ENCODE measurements at regions not wholly inside any gene's neighbourhood (a gene's known extent, or its start where the extent isn't known, plus 50 kb on each side); places are given as distances from the start of the nearest gene placed in this dataset.

GRCh38 chr2:145654156-145654555 lies 1134.2 kb upstream of the ZEB2 start:
- no TSS peak for BruUV-seq (replicated peaks)
- POLR2A ChIA-PET (ENCODE audit: unreplicated experiment), result no interaction called here
- Histone ChIP-seq H3K36me3 (ENCODE audit: low read depth) (no peaks in the 10 kb centered on the region), H3K9me2 (ENCODE audit: insufficient read depth) (0 out of 2 replicates have a peak, but pooled peaks cover 4% of the 10 kb centered on the region), H3K4me1 (replicated peaks; ENCODE audit: insufficient read depth) (no peaks in the 10 kb centered on the region), H3K4me2 (no peak overlapping the region), H3K79me2 (ENCODE audit: low read depth) (no peaks in the 10 kb centered on the region), H3K9me3 (ENCODE audit: insufficient read depth, low read depth) (no peaks in the 10 kb centered on the region), H3K27ac (no peak overlapping the region), H3F3A (ENCODE audit: insufficient read depth, low read depth) (no peaks in the 10 kb centered on the region), H3K27me3 (ENCODE audit: insufficient read depth, low read depth) (no peaks in the 10 kb centered on the region), H2AFZ (no peak overlapping the region), H3K4me3 (no peak overlapping the region), H4K20me1 (ENCODE audit: insufficient read depth) (no peaks in the 10 kb centered on the region)
- CTCF ChIA-PET, result no interaction called here
- DNase-seq, result no peak
- intact Hi-C loops (cut with micrococcal nuclease; ENCODE audit: unreplicated experiment), result no loop called here
- TF ChIP-seq CTCF (conservative IDR thresholded peaks at IDR 0.05) (no peak), EZH2 (IDR thresholded peaks at IDR 0.05; ENCODE audit: low read depth) (no peak)

GRCh38 chr2:145653553-145653952 lies 1133.6 kb upstream of the ZEB2 start:
- Histone ChIP-seq H3K27me3 (ENCODE audit: insufficient read depth, low read depth) (no peaks in the 10 kb centered on the region), H3K4me2 (no peak overlapping the region), H3K79me2 (ENCODE audit: low read depth) (no peaks in the 10 kb centered on the region), H3F3A (ENCODE audit: insufficient read depth, low read depth) (no peaks in the 10 kb centered on the region), H3K4me3 (no peak overlapping the region), H2AFZ (no peak overlapping the region), H3K27ac (no peak overlapping the region), H3K36me3 (ENCODE audit: low read depth) (no peaks in the 10 kb centered on the region), H3K4me1 (replicated peaks; ENCODE audit: insufficient read depth) (no peaks in the 10 kb centered on the region), H3K9me2 (ENCODE audit: insufficient read depth) (0 out of 2 replicates have a peak, but pooled peaks cover 4% of the 10 kb centered on the region), H4K20me1 (ENCODE audit: insufficient read depth) (no peaks in the 10 kb centered on the region), H3K9me3 (ENCODE audit: insufficient read depth, low read depth) (no peaks in the 10 kb centered on the region)
- TF ChIP-seq EZH2 (IDR thresholded peaks at IDR 0.05; ENCODE audit: low read depth), result no peak
- no peak for TF ChIP-seq CTCF (conservative IDR thresholded peaks at IDR 0.05)
- intact Hi-C loops (cut with micrococcal nuclease; ENCODE audit: unreplicated experiment), result no loop called here
- CTCF ChIA-PET, result no interaction called here
- POLR2A ChIA-PET (ENCODE audit: unreplicated experiment), result no interaction called here
- DNase-seq, result no peak
- no TSS peak for BruUV-seq (replicated peaks)

GRCh38 chr2:145652571-145653545 lies 1132.9 kb upstream of the ZEB2 start:
- no TSS peak for BruUV-seq (replicated peaks)
- H2AFZ ChIP-seq, result 0 out of 2 replicates have a peak overlapping the region, but pooled peaks have one; percentile 52
- no peak for DNase-seq
- H3F3A ChIP-seq (ENCODE audit: insufficient read depth, low read depth), result no peaks in the 10 kb centered on the region
- intact Hi-C loops (cut with micrococcal nuclease; ENCODE audit: unreplicated experiment), result no loop called here
- no peaks in the 10 kb centered on the region for H3K79me2 ChIP-seq (ENCODE audit: low read depth)
- no peak for TF ChIP-seq EZH2 (IDR thresholded peaks at IDR 0.05; ENCODE audit: low read depth)
- TF ChIP-seq CTCF (conservative IDR thresholded peaks at IDR 0.05), result no peak
- H4K20me1 ChIP-seq (ENCODE audit: insufficient read depth), result no peaks in the 10 kb centered on the region
- H3K36me3 ChIP-seq (ENCODE audit: low read depth), result no peaks in the 10 kb centered on the region
- no peak overlapping the region for H3K4me3 ChIP-seq
- H3K9me2 ChIP-seq (ENCODE audit: insufficient read depth), result 0 out of 2 replicates have a peak, but pooled peaks cover 4% of the 10 kb centered on the region
- H3K4me2 ChIP-seq, result no peak overlapping the region
- H3K9me3 ChIP-seq (ENCODE audit: insufficient read depth, low read depth), result no peaks in the 10 kb centered on the region
- H3K4me1 ChIP-seq (replicated peaks; ENCODE audit: insufficient read depth), result no peaks in the 10 kb centered on the region
- ChIA-PET CTCF (no interaction called here), POLR2A (ENCODE audit: unreplicated experiment) (no interaction called here)
- no peaks in the 10 kb centered on the region for H3K27me3 ChIP-seq (ENCODE audit: insufficient read depth, low read depth)
- H3K27ac ChIP-seq, result no peak overlapping the region
